ENCODE measurements at regions not wholly inside any gene's neighbourhood (a gene's known extent, or its start where the extent isn't known, plus 50 kb on each side); places are given as distances from the start of the nearest gene placed in this dataset.

GRCh38 chr2:191749181-191749540 lies 71.2 kb downstream of the NABP1 start:
- TF ChIP-seq, protein P1, sequence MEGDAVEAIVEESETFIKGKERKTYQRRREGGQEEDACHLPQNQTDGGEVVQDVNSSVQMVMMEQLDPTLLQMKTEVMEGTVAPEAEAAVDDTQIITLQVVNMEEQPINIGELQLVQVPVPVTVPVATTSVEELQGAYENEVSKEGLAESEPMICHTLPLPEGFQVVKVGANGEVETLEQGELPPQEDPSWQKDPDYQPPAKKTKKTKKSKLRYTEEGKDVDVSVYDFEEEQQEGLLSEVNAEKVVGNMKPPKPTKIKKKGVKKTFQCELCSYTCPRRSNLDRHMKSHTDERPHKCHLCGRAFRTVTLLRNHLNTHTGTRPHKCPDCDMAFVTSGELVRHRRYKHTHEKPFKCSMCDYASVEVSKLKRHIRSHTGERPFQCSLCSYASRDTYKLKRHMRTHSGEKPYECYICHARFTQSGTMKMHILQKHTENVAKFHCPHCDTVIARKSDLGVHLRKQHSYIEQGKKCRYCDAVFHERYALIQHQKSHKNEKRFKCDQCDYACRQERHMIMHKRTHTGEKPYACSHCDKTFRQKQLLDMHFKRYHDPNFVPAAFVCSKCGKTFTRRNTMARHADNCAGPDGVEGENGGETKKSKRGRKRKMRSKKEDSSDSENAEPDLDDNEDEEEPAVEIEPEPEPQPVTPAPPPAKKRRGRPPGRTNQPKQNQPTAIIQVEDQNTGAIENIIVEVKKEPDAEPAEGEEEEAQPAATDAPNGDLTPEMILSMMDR (IDR thresholded peaks at IDR 0.05): no peak
- TF ChIP-seq POLR2A (IDR thresholded peaks at IDR 0.05): no peak

Measured in tibial nerve (tissue), 3 donors.